ENCODE measurements at regions not wholly inside any gene's neighbourhood (a gene's known extent, or its start where the extent isn't known, plus 50 kb on each side); places are given as distances from the start of the nearest gene placed in this dataset.

DNA sequence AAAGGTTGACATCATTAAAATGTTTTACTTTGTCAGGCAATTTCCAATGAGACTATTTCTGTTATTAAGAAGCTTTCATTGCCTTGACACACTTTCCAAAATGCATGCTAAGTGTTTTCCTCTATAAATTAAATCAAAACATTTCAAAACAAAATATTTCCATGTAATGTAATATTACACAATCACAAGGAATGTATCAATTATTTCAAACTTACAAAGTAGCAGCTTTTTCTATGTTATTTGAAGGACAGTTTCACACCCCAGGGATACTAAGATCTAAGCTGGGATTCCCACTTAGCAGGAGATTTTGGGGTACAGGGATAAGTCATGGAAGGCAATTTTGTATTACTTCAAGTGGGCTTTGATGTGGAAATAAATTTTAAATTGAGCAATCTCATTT, 144.9 kb downstream of the FOXG1 start:
- Histone ChIP-seq H3K27ac (replicated peaks) (no peak overlapping the region), H3K4me1 (no peaks in the 10 kb centered on the region), H3K4me3 (no peak overlapping the region), H3K9me3 (replicated peaks) (peaks cover 5% of the 10 kb centered on the region), H3K36me3 (no peaks in the 10 kb centered on the region), H3K27me3 (ENCODE audit: low read depth) (no peaks in the 10 kb centered on the region)
- DNase-seq = no peak
- intact Hi-C loops (cut with micrococcal nuclease) = no loop called here
- TF ChIP-seq, protein P1, sequence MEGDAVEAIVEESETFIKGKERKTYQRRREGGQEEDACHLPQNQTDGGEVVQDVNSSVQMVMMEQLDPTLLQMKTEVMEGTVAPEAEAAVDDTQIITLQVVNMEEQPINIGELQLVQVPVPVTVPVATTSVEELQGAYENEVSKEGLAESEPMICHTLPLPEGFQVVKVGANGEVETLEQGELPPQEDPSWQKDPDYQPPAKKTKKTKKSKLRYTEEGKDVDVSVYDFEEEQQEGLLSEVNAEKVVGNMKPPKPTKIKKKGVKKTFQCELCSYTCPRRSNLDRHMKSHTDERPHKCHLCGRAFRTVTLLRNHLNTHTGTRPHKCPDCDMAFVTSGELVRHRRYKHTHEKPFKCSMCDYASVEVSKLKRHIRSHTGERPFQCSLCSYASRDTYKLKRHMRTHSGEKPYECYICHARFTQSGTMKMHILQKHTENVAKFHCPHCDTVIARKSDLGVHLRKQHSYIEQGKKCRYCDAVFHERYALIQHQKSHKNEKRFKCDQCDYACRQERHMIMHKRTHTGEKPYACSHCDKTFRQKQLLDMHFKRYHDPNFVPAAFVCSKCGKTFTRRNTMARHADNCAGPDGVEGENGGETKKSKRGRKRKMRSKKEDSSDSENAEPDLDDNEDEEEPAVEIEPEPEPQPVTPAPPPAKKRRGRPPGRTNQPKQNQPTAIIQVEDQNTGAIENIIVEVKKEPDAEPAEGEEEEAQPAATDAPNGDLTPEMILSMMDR (IDR thresholded peaks at IDR 0.05; ENCODE audit: borderline replicate concordance) = no peak

DNA sequence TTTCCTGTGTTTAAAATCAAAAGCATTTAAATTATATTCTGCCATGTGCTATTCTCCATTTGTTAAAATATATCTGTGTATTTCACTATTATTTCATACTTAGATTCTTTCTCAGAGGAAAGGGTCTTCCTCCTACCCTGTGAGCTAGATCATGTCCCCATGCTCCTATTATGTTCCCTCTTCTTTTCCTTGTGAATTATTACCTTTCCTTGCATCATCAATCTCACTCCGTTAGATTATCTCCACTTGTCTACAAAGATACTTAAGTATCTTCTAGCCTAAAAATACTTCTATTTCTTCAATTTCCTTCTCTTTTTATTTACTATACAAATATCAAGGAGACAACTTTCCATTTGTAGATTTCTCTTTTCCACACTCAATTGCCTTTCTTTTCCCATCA, 146.5 kb downstream of the FOXG1 start:
- Histone ChIP-seq H3K27ac (replicated peaks) (no peak overlapping the region), H3K4me3 (no peak overlapping the region), H3K4me1 (no peaks in the 10 kb centered on the region), H3K36me3 (no peaks in the 10 kb centered on the region), H3K9me3 (replicated peaks) (peaks cover under 1% of the 10 kb centered on the region), H3K27me3 (ENCODE audit: low read depth) (no peaks in the 10 kb centered on the region)
- no peak for DNase-seq
- TF ChIP-seq, protein P1 (IDR thresholded peaks at IDR 0.05; ENCODE audit: borderline replicate concordance) = no peak
- intact Hi-C loops (cut with micrococcal nuclease) = no loop called here

- Histone ChIP-seq H3K36me3 (no peaks in the 10 kb centered on the region), H3K4me3 (no peak overlapping the region), H3K27me3 (ENCODE audit: low read depth) (no peaks in the 10 kb centered on the region), H3K27ac (replicated peaks) (no peak overlapping the region), H3K4me1 (no peaks in the 10 kb centered on the region), H3K9me3 (replicated peaks) (no peaks in the 10 kb centered on the region)
- DNase-seq = no peak
- intact Hi-C loops (cut with micrococcal nuclease) = no loop called here
- TF ChIP-seq, protein P1 (IDR thresholded peaks at IDR 0.05; ENCODE audit: borderline replicate concordance) = no peak
These were observed 159.5 kb downstream of the FOXG1 start for GRCh38 chr14:28926122-28926521.

- no peak overlapping the region for H3K4me3 ChIP-seq
- intact Hi-C loops (cut with micrococcal nuclease) = no loop called here
- H3K4me1 ChIP-seq = no peaks in the 10 kb centered on the region
- no peak for DNase-seq
- TF ChIP-seq, protein P1 (IDR thresholded peaks at IDR 0.05; ENCODE audit: borderline replicate concordance) = no peak
- H3K27ac ChIP-seq (replicated peaks) = no peak overlapping the region
- no peaks in the 10 kb centered on the region for H3K36me3 ChIP-seq
- peaks cover 32% of the 10 kb centered on the region for H3K9me3 ChIP-seq (replicated peaks)
- no peaks in the 10 kb centered on the region for H3K27me3 ChIP-seq (ENCODE audit: low read depth)
These were observed 165.4 kb downstream of the FOXG1 start for GRCh38 chr14:28931999-28932398.

- Histone ChIP-seq H3K36me3 (no peaks in the 10 kb centered on the region), H3K9me3 (replicated peaks) (peaks cover 50% of the 10 kb centered on the region), H3K4me3 (no peak overlapping the region), H3K27ac (replicated peaks) (no peak overlapping the region), H3K27me3 (ENCODE audit: low read depth) (no peaks in the 10 kb centered on the region), H3K4me1 (no peaks in the 10 kb centered on the region)
- TF ChIP-seq, protein P1 (IDR thresholded peaks at IDR 0.05; ENCODE audit: borderline replicate concordance) = no peak
- intact Hi-C loops (cut with micrococcal nuclease) = no loop called here
- DNase-seq = no peak
These were observed 170.0 kb downstream of the FOXG1 start for GRCh38 chr14:28936601-28937000.

GRCh38 chr14:28941758-28942157, 175.2 kb downstream of the FOXG1 start:
- Histone ChIP-seq H3K4me3 (no peak overlapping the region), H3K27ac (replicated peaks) (no peak overlapping the region), H3K27me3 (ENCODE audit: low read depth) (no peaks in the 10 kb centered on the region), H3K9me3 (replicated peaks) (peaks cover 24% of the 10 kb centered on the region), H3K4me1 (no peaks in the 10 kb centered on the region), H3K36me3 (no peaks in the 10 kb centered on the region)
- no peak for DNase-seq
- intact Hi-C loops (cut with micrococcal nuclease) = no loop called here
- TF ChIP-seq, protein P1 (IDR thresholded peaks at IDR 0.05; ENCODE audit: borderline replicate concordance) = no peak
